ENCODE measurements at regions not wholly inside any gene's neighbourhood (a gene's known extent, or its start where the extent isn't known, plus 50 kb on each side); places are given as distances from the start of the nearest gene placed in this dataset.
"Not testable (repeated sequence)": the region's sequence is repeated elsewhere in the genome, so short reads cannot be mapped to it uniquely, and the experiment has no call there.

DNA sequence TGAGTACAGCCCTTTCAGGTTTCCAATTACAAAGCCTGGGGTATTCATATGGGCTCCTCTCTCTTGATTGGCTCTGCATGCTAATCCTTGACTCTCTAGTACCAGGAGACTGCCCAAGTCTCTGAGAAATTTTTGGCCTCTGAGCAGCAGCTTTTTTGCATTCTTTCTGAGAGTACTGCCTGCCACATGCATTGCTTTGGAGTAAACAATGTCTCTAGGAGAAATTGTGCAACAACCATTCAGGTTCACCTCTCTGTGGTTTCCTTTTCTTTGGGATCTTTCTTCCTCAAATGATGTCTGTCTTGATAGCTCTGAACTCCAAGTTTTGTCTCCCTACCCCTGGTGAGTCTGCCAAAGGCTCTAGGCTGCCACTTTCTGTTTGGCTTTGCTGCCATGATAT lies 115.8 kb upstream of the SETBP1 start:
- DNase-seq (ENCODE audit: low spot score), result no peak
- ATAC-seq, result no peak

DNA sequence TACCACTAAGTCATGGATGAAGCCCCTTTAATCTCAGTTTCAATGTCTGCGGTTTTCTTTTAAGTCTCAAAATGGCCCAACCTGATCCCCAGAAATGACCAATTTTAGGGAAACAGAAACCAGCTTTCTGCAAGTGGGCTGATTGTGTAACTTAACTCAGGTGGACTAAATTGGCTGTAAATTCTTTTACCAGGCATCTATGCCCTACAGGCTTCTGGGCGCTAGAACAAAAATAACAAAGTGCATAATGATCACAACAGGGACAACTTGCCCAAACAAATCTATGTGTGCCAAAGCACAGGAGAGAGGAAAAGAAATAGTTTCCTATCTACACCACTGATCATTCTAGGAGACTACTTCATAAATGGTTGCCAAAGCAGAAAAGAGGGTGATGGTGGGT lies 112.3 kb upstream of the SETBP1 start:
- DNase-seq (ENCODE audit: low spot score) (no peak), ATAC-seq (no peak)

DNA sequence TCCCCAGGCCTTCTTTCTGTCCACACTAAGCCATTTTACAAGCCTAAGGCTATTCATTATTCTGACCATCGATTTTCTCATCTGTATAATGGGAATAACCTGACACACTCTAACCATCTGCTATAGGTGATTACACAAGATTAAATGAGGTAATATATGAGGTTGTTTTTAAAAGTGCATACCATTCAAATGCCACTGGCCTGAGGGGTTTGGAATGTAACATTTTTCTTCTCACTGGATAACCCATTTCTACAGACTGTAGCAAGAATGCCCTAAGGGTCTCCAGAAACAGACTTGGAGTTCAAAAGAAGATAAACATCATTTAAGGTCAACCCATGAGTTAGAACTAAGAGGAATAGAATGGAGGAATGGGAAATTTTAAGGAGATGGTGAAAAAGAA lies 111.7 kb upstream of the SETBP1 start:
- ATAC-seq, result no peak
- DNase-seq (ENCODE audit: low spot score), result no peak

DNA sequence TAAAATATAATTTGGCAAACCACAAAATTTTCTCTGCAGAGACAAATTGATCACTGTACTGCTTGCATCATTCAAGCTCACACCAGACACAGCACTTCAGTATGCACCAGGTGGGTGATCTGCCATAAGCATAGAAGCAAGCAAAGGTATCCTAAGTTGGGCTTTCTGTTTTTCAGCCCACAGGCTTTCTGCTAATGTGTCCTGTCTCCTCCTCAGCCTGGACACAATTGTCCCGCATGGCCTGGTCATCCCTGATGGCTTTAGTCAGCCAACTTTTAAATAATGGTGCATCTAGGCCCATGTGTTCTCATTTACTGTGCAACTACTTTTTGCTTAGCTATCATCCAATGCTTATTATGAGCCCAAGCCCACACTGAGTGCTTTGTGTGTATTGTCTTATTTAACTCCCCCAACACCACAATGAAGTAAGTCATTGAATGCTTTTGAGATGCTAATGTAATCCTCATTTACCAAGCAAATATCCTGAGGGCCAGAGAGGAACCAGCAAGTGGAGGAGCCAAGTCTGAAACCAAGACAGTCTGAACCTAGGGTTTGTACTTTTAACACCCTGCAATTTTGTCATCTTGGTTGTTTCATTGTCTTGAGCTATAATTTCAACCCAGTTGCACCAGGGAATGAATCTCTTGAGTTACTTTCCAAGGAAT lies 111.2 kb upstream of the SETBP1 start:
- DNase-seq (ENCODE audit: low spot score) (no peak), ATAC-seq (no peak)

DNA sequence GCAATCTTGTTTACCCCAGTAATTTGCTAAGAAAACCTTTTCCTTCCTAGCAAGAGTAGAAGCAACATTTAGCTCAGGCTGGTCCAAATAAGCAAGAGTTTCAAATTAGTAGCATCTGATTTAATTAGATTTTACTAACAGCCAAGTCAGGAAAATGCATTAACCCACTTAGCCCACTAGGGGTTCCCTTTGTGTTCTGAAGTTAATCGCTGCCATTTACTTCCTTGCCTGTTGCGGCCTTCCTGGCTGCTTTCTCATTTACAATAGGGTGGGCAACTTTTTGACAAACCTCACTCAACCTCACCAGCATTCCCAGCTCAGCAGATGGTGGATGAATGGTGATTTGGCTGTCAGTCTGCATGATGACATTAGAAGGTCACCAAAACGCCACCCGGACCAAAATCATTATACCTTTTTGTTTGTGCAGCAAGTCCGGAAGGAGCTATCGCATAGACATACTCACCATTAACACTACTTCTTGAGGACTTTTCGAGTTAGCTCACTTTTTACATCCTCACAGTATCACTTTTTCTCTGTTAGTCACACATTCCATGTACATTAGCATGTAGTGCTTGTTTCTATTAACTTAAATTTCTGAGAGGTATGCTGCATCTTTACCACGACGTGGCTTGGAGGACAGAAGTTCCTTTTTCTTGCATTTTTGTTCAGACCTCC lies 101.5 kb upstream of the SETBP1 start:
- DNase-seq (ENCODE audit: low spot score) (no peak), ATAC-seq (peak; percentile 76)

DNA sequence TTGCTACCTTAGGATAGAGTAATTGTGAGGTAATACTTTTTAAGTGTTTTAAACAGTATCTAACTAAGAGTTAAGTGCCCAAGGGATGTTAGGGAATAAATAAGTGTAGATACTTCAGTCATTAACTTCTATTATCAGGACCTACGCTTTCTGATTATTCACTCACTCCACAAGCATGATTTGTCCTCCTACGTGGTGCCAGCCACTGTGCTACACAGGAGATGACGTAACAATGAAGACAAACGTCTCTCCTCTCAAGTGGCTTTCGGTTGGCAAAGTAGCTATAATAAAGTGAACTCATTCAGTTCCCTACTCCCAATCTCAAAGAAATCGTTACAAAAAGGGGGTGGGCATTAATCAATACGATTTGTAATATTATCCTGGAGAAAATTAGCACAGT lies 100.9 kb upstream of the SETBP1 start:
- no peak for DNase-seq (ENCODE audit: low spot score)
- ATAC-seq, result no peak

DNA sequence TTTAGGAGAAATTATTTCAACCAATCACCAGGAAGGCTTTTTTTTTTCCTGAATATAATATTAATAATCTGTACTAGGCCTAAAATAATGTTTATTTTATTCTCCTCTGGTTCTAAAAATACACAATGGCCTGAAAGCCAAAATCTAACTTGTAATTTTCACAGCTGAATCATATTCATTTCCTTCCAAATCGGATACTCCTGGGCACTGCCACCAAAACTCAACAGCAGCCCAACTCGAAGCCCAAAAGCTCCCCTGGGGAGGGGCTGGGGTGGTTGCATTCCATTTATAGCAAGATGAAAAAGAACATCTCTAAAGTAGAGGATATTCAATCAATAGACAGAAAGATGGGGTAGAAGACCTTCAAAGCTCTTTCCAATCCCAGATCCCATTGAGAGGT lies 100.5 kb upstream of the SETBP1 start:
- ATAC-seq, result no peak
- no peak for DNase-seq (ENCODE audit: low spot score)

DNA sequence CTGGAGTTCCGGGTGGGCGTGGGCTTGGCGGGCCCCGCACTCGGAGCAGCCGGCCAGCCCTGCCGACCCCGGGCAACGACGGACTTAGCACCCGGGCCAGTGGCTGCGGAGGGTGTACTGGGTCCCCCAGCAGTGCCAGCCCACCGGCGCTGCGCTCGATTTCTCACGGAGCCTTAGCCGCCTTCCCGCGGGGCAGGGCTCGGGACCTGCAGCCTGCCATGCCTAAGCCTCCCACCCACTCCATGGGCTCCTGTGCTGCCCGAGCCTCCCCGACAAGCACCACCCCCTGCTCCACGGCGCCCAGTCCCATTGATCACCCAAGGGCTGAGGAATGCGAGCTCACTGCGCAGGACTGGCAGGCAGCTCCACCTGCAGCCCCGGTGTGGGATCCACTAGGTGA lies 99.9 kb upstream of the SETBP1 start:
- not testable (repeated sequence) for ATAC-seq; DNase-seq (ENCODE audit: low spot score)

DNA sequence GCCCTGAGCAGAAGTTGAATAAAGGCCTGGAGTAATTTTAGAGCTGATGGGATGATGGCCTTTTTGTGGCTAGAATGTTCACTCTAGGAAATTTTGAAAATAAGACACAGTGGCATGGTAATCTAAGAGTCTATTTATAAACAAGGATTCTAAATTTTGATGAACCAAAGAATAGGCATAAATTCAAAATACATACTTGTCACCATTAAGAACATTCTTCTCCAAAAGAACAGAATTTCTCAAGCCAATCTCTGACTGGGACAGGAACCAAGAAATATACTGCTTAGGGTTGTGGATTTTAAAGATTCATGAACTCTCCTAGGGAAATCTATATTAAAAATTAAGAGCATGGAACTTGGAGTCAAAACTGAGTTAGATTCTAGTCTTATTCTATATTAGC lies 98.2 kb upstream of the SETBP1 start:
- DNase-seq (ENCODE audit: low spot score) (no peak), ATAC-seq (no peak)

DNA sequence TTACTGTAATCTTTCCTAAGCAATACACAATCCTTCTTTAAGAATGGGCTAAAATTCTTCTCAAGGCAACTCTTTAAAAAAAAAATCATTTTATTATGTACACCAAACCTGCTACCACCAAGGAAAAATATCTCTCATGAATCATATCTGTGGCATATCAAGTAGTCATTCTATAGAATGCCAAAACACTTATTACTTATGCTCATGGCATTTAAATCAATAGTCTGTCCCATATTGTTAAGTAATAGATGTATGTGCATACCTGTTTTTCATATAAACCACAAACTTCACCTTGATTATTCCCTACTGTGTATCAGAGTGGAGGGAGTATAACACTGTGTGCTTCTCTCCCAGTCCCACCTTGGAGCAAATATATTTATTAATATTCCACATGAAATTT lies 95.8 kb upstream of the SETBP1 start:
- no peak for DNase-seq (ENCODE audit: low spot score)
- ATAC-seq, result no peak

DNA sequence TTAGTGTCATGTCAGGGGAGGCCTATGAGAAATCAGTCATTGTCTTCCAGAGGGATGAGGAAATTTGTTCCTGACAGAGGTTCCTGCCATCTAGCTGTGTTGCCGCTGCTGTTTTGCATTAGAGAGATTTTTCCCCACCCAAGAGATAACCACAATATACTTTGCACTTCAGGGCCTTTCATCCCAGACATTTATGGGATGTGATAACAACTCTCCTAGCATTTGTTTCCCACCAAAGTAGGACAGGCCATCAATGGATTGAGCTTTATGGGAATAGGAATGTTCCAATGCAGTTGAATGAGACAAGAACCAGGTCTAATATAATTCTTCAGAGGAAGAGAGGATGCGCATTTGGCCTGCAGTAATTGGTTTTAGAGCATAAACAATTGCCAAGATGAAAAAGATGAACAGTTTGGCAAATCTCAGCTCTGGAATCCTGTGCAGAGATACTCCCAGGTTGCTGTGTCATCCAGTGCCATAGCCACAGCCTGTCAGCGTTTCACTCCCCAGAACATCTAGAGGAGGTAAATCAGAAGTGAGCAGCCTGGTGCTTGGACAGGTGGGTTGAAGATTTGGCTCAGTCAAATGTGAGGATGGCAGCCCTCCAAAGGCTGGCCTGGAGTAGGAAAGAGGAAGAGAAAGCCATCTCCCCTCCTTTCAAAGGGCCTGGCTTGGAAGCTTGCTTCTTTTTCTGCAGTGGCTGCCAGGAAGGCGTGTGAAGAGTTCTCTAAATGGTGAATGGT lies 93.7 kb upstream of the SETBP1 start:
- DNase-seq (ENCODE audit: low spot score) (no peak), ATAC-seq (no peak)

DNA sequence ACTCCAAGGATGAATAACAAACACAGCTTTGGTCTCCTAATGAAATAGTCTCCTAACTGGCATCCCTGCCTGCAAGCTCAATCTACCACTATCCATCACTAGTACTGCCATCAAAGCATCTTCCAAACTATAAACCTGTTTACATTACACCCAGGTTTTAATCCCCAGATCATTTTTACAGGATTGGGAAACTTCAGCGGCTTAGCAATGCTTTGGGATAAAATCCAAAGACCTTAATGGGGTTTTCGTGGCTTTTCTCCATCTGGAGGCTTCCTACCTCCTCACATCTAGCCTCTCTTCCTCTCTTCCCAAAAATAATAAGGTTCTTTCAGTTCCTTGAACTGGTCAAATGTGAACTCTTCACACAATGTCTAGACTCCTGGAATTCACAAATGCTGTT lies 92.2 kb upstream of the SETBP1 start:
- no peak for DNase-seq (ENCODE audit: low spot score)
- ATAC-seq, result no peak

DNA sequence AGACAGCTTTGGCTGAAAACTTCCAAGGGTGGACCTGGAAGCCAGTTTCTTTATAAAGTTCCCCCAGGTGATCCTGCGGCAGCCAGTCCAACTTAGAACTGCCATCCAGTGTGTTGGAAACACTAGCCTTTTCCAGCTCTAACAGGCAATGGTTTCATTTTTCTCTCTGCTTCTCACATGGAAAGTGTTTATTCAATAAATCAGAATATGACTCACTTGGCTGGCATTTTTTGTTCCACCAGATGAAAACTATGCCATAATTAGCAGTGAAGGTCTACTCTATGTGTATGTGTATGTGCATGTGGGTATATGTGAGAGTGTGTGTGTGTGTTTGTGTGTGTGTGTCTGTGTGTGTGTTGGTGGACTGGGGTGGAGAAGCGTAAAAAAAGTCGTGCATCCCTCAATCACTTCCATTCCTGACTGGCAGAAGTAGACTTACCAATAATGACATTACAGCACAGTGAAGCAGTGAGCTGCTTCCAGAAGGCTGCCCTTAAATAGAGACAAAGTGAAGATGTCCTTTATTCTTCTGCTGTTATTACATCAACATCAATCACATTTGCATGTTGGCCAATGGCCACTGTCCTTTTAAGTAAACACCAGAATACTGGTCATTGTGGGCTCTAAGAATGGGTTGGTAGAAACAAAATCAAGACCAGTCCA lies 90.9 kb upstream of the SETBP1 start:
- no peak for DNase-seq (ENCODE audit: low spot score)
- no peak for ATAC-seq

DNA sequence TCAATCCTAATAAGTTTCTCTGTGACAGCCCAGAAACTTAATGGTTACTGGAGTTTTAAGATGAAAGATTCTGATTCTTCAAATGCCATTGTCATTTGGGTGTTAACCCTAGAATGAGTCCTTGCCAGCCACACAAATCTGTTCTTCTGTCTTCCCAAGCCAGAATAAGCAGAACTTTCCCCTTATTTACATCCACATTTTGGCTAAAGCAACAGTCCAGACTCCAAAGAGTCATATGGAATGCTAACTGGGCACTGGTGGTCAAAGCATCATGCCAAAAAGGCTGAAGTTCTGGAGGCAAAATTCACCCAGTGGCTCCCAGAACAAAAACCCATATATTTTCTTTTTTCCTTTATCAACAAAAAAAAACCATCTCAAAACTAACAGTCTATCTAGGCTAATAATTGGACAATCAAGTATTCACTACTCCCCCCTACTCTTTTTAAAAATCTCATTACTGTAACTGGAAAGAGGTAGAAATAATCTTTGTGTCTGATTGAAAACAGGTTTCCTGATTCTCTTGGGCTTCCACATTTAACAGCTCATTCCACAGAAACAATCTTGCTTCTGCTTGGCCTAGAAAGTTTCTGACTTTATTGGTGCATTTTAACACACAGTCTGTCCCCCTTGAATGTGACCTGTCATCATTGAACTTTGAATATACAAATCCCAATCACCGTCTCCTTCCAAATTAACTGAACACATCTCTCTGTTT lies 89.6 kb upstream of the SETBP1 start:
- no peak for ATAC-seq
- DNase-seq (ENCODE audit: low spot score), result no peak

DNA sequence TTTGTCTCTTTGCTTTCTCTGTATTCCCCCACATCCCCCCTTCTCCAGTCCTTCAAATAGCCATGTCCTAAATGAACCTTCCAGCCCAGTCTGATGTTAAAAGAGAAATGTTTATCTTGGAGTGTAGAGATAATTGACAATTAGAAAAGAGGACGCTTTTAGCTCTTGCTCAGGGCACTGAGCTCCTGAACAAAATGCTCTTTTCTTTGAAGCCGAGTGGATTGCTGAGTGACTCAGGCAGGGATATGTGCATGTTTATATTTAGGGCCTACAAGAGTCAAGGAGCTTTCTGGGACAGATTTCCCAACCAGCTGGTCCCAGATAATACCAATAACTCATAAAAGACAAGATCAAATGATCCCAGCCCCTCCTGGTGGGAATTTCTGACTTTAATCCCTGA lies 88.0 kb upstream of the SETBP1 start:
- ATAC-seq (no peak), DNase-seq (ENCODE audit: low spot score) (no peak)

DNA sequence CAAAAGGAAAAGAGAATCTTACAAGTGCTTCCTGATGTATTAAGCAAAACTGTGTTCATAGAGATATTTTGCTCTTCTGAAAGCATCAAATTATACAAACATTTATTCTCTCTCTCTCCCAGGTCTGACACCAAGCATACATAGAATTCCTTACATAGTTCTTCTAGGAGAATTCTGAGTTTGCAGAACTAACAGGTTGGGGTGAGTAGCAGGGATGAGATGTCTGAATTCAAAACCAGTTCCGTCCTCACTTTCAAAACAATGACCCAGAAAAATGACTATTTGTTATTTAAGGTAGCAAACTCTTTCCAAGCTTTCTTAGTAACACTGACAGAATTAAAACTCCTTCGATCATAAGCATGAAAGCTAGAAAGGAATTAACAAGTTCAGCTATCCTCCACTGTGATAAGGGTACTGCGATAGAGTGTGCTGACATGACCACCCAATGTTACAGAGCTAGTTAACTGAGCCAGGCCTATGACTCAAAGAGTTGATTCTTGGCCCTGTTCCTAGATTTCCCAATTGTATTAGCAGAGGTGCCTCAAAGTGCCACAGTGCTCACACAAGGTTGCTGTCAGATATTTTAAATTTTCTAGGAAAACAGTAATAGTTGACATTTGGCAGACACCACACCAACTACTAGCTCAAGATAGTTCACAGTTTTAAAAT lies 85.8 kb upstream of the SETBP1 start:
- DNase-seq (ENCODE audit: low spot score) (no peak), ATAC-seq (peak; percentile 61)

DNA sequence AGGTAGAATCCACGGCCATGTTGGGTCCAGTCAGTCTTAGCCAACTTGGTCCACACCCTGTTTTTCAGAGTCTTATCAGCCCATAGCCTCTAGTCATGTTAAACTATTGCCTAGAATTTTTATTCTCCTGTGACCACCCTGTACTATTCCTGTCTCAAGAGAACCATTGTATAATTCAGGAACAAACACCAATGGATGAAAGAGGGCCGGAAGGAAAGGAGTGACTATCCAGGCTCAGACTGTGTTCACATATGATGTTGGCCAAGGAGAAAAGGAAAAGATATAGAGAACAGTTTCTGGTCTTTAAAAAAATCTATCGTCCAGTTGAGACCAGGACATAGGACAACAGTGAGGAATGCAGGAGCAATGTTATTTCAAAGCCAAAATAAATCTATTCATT lies 82.9 kb upstream of the SETBP1 start:
- ATAC-seq, result no peak
- DNase-seq (ENCODE audit: low spot score), result no peak

DNA sequence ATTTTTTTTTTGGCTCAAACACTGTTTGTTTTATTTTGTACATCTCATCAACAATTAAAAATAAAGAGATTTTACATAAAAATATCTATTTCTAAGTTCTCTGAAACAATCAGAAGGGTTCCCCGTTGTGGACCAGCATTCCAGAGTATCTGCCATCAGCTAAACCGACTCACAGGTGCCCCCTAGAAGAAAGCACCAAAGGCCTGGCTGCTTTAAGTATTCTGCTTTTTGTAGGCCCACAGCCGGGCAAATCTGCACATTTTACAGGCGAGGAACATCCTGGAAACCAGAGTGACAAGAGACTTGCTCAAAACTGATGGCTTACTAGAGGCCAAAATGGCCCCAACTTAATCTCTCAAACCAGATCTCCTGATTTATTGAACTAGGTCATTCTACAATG lies 82.2 kb upstream of the SETBP1 start:
- DNase-seq (ENCODE audit: low spot score), result no peak
- no peak for ATAC-seq

DNA sequence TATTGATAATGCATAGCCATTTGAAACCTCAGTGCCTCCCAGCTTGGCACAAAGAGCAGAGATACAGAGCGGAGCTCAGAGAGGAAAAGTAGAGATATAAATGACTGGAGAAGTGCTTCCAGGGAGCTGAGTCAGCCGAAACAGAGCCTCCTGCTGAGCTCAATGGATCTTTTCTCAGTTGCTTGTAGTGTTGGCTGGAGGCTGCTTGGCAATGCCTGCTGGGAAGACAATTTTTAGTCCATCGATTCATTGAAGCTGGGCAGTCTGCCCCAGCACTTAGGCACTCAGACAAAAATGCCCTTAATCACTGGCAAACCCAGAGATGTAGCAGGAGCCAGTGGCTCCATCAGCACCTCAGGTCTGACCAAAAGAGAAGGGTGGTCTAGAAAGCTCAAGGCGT lies 81.3 kb upstream of the SETBP1 start:
- DNase-seq (ENCODE audit: low spot score) (no peak), ATAC-seq (no peak)

DNA sequence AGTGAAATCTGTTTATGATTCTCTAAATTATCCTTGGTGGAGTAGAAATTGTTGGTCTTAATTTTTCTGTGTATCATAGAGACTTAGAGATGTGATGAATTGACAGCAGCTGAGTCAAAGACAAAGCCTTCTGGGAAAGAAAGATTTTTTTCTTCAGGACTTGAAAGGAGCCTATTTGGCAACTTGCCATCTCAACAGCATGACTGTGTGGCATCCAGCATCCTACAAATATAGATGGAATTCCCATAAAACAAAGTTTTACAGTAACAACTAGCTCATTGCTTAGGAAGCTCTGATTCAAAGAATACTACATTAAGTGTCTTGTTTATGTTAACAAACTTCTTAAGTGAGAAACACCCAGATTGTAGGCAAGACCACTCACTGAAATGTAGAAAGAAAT lies 79.2 kb upstream of the SETBP1 start:
- no peak for ATAC-seq
- DNase-seq (ENCODE audit: low spot score), result no peak

DNA sequence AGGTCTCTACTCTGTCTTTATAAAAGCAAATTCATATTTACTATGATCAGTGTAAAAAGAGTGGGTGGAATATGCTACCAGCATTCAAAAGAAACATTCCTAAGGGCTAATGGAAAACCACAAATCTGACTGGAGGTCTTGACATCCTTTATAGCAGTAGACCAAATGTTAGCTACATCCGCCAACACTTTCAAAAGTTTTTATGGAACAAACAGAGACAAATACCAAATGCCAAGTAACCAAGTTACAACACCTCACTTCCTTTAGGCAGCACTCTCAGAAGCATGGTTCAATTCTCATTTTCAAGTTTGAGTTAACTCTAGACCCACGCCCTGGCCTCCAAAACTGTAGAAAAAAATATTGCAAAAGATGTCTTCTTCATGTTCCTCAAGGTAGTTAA lies 78.3 kb upstream of the SETBP1 start:
- DNase-seq (ENCODE audit: low spot score) (no peak), ATAC-seq (no peak)

Measured in left lobe of liver (tissue), 2 donors.